ENCODE measurements at regions not wholly inside any gene's neighbourhood (a gene's known extent, or its start where the extent isn't known, plus 50 kb on each side); places are given as distances from the start of the nearest gene placed in this dataset.

- H3K27ac ChIP-seq = no peak overlapping the region
- no peak for DNase-seq (ENCODE audit: low spot score)
- TF ChIP-seq, protein P1, sequence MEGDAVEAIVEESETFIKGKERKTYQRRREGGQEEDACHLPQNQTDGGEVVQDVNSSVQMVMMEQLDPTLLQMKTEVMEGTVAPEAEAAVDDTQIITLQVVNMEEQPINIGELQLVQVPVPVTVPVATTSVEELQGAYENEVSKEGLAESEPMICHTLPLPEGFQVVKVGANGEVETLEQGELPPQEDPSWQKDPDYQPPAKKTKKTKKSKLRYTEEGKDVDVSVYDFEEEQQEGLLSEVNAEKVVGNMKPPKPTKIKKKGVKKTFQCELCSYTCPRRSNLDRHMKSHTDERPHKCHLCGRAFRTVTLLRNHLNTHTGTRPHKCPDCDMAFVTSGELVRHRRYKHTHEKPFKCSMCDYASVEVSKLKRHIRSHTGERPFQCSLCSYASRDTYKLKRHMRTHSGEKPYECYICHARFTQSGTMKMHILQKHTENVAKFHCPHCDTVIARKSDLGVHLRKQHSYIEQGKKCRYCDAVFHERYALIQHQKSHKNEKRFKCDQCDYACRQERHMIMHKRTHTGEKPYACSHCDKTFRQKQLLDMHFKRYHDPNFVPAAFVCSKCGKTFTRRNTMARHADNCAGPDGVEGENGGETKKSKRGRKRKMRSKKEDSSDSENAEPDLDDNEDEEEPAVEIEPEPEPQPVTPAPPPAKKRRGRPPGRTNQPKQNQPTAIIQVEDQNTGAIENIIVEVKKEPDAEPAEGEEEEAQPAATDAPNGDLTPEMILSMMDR (IDR thresholded peaks at IDR 0.05) = no peak
- H3K4me3 ChIP-seq = no peak overlapping the region
Observed at GRCh38 chr1:239456788-239457187, 70.4 kb downstream of the CHRM3 start.

GRCh38 chr1:239457491-239458143 is 71.2 kb downstream of the CHRM3 start:
- DNase-seq (ENCODE audit: low spot score) = no peak
- H3K27ac ChIP-seq = no peak overlapping the region
- H3K4me3 ChIP-seq = peak overlapping the region; percentile 22
- TF ChIP-seq, protein P1 (IDR thresholded peaks at IDR 0.05) = no peak

GRCh38 chr1:239458144-239458500 is 71.8 kb downstream of the CHRM3 start:
- H3K27ac ChIP-seq = no peak overlapping the region
- peak overlapping the region; percentile 22 for H3K4me3 ChIP-seq
- TF ChIP-seq, protein P1 (IDR thresholded peaks at IDR 0.05) = no peak
- DNase-seq (ENCODE audit: low spot score) = no peak

- Histone ChIP-seq H3K4me3 (no peak overlapping the region), H3K27ac (no peak overlapping the region)
- TF ChIP-seq, protein P1 (IDR thresholded peaks at IDR 0.05) = no peak
- DNase-seq (ENCODE audit: low spot score) = no peak
Observed at GRCh38 chr1:239467730-239468129, 81.4 kb downstream of the CHRM3 start.

DNA sequence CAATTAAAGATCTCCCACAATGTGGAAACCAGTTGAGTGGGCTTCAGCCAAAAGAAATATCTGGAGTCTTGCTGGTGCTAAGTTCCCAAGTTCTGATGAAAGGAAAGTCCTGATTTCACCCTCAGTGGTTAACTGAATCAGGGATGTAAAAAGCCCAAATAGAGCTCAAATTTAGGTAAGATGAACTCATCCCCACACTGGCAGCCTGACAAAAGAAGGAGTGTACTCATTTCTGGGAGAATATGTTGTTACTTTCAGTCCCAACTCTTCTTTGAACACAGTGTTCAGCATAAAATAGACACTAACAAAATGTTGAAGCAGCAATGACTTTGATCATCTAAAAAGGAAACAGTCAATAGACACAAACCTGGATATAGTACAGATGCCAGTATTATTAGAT is 91.7 kb downstream of the CHRM3 start:
- no peak for DNase-seq (ENCODE audit: low spot score)
- Histone ChIP-seq H3K4me3 (no peak overlapping the region), H3K27ac (no peak overlapping the region)
- TF ChIP-seq, protein P1 (IDR thresholded peaks at IDR 0.05) = no peak

GRCh38 chr1:239483391-239483790 is 97.0 kb downstream of the CHRM3 start:
- DNase-seq (ENCODE audit: low spot score) = no peak
- no peak overlapping the region for H3K27ac ChIP-seq
- TF ChIP-seq, protein P1 (IDR thresholded peaks at IDR 0.05) = no peak
- no peak overlapping the region for H3K4me3 ChIP-seq

DNA sequence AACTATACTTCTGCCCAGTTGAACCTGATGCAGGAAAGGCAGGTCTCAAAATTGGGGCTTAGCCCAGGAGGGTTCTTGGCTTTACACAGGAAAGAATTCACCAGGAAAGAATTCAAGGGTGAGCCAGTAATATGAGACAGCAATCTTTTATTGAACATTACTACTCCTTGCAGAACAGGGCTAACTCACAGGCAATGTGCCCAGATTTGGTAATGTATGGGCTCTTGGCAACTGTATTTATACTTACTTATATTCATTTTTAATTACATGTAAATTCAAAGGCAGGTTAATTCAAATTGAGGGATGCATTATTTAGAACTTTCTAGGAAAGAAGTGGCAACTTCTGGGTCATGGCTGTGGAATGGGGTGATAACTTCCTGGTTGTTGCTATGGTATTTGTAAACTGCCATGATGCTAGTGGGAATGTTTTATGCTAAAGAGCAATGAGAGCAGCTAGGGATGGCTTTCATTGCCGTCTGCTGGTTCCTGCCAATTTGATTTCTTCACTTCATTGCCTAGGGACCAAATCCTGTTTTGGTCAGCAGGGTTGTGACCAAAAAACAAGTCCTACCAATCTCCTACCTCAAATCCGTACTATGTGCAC is 107.5 kb downstream of the CHRM3 start:
- no peak for DNase-seq (ENCODE audit: low spot score)
- Histone ChIP-seq H3K4me3 (no peak overlapping the region), H3K27ac (no peak overlapping the region)
- TF ChIP-seq, protein P1 (IDR thresholded peaks at IDR 0.05) = no peak
